PC-3 (cell line): ENCODE measurements at regions not wholly inside any gene's neighbourhood (a gene's known extent, or its start where the extent isn't known, plus 50 kb on each side); places are given as distances from the start of the nearest gene placed in this dataset.

Experiments used
- CTCF ChIP-seq: fragments of 300-600 bp; sonication (generic); conservative IDR thresholded peaks from 2 replicates; pipeline ENCODE4 v1.5.1; 2017; ENCODE audit warnings: antibody characterized with exemption, low read depth, mild to moderate bottlenecking, low read length
- EZH2 ChIP-seq: fragments of 300-600 bp; sonication (generic); IDR thresholded peaks from one replicate; pipeline ENCODE4 v1.6.1; 2017; ENCODE audit warnings: antibody characterized with exemption, mild to moderate bottlenecking, low read length; ENCODE audit not compliant: unreplicated experiment
- EZH2phosphoT487 ChIP-seq: fragments of 300-600 bp; sonication (generic); IDR thresholded peaks from 2 replicates; pipeline ENCODE4 v1.6.1; 2018; ENCODE audit warnings: mild to moderate bottlenecking, antibody characterized with exemption, low read length, borderline replicate concordance

GRCh38 chr3:79953591-79954101, 185.8 kb upstream of the ROBO1 start:
- TF ChIP-seq CTCF (no peak), EZH2phosphoT487 (no peak), EZH2 (no peak)
